ENCODE measurements at regions not wholly inside any gene's neighbourhood (a gene's known extent, or its start where the extent isn't known, plus 50 kb on each side); places are given as distances from the start of the nearest gene placed in this dataset.
A peak's percentile ranks its signal among the peaks of the same experiment; 100 is the strongest.
"Not testable (repeated sequence)": the region's sequence is repeated elsewhere in the genome, so short reads cannot be mapped to it uniquely, and the experiment has no call there.

- DNase-seq, result not testable (repeated sequence)
Observed at GRCh38 chr11:100409267-100409666, 277.8 kb upstream of the ARHGAP42 start.

DNA sequence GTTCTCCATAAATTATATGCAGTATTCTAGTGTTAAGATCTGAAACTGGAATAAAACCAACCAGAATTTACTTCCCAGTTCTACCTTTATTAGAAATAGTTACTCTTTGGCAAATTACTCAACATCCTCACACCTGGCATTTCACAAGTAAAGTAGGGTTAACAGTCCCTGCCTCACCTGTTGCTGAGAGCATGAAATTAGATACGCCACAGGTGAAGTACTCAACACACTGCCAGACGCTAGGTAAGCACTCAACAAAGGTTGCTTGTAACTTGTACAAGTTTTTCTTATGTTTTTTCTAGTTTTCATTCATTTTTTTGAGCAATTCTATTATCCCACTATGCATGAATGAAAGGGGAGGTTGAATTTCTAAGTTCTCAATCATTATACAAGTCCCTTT is 267.6 kb upstream of the ARHGAP42 start:
- no peak for DNase-seq

- peak; percentile 1 for DNase-seq
Observed at GRCh38 chr11:100434821-100435641, 252.1 kb upstream of the ARHGAP42 start.

DNA sequence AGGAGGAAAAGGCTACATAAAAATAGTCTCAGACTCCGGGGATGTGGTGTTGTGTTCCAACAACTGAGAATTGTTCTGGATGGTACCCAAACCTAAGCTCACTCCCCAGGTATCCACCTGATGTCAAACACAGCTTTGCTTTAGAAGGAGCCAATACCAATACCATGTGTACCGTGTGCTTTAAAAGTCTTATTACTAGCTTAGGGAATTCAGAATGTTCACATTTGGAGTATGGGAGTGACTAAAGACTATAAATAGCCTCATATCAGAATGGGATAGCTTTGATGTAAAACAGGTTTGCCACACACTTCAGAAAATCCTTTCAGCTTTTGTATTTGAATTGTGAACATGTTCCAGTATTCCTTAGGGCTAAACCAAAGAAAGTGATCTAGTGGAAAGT is 248.7 kb upstream of the ARHGAP42 start:
- DNase-seq, result no peak

GRCh38 chr11:100441086-100441485 is 246.0 kb upstream of the ARHGAP42 start:
- DNase-seq, result no peak

DNA sequence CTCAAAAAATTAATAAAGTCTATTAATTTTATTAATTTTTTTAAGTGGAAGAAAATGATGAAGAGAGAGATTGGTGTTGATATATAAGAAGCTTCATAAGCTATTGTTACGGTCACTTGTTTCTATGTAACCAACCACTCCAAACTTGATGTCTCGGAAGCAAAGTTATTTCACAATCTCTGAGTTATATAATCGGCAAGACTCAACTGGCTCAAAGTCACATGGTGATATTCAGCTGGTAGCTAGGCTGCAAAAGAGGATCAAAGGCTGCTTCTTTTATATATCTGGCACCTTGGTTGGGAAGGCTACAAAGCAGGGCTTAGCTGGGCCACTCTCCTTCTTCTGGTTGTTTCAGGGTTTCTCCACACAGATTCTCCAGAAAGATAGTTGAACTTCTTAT is 245.1 kb upstream of the ARHGAP42 start:
- no peak for DNase-seq

DNA sequence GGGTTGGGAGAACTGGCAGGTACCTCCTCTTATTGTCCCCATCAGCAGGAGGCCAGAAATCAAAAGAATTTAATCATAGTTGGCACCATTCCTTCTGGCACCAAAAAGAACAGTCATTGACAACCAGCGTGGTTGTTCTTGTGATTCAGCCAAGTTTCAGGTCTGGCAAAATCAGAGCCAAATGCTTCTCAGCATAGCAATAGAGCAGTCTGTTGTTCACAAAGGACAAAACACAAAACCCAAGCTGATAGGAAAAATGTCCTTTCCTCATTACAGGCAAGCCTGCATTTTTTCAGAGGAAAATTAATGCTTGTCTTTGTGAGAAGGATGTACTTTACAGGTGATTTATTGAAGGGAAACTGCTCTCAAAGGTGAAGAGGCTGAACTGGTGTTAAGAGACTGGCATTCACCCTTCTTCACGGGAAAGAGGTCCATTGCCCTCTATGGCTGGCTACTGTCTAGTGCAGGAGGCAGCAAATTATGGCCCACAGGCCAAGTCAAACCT is 241.8 kb upstream of the ARHGAP42 start:
- no peak for DNase-seq

- DNase-seq, result not testable (repeated sequence)
Observed at GRCh38 chr11:100451801-100452460, 235.2 kb upstream of the ARHGAP42 start.

GRCh38 chr11:100459811-100460210 is 227.3 kb upstream of the ARHGAP42 start:
- peak; percentile 36 for DNase-seq

DNA sequence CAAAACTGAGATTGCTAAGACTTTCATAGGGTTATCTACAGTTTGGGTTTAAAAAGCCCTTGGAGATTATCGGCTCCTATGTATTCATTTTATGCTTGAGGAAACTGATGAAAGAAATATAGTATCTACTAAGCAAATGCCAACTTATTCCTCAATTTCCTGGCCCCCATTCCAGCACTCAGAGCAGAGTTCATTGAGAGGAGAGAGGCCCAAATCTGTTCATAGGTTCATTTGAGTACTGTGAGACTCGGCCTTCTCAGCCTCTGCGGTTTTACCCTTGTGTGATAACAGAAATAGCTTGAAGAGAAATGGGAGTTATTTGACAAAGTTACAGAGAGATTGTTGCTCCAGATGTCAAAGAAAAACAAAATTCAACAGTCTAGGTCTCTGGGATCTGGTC is 226.7 kb upstream of the ARHGAP42 start:
- no peak for DNase-seq

GRCh38 chr11:100467821-100468508 is 219.1 kb upstream of the ARHGAP42 start:
- DNase-seq, result peak; percentile 12

- DNase-seq, result no peak
Observed at GRCh38 chr11:100469835-100470234, 217.3 kb upstream of the ARHGAP42 start.

DNA sequence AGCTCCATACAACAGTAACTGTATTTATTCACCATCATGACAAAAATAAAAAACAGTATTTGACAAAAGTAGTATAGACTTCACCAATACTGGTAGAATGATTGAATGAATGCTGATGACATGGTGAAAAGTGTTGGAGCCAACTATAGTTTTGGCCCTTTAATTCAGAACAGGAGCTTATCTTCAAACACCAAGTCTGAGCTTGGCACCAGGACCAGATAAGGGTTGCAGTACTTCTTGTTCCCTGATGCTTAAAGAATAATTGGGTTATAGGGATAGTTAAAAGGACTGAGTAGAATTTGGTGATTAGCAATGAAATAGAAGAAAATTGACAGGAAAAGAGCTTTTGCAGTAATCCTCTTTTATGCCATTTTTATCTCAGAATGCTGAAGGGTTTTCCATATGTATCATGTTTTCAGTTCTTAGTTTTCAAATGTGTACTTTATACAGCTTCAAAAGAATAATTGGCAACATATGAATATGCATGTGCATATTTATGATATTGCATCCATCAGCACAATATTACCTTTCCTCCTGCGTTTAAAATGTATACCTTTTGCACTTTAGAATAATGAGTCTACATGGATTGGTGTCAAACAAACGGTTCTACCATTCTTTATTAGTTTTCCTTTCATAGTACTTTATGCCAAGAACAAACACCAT is 214.2 kb upstream of the ARHGAP42 start:
- no peak for DNase-seq

DNA sequence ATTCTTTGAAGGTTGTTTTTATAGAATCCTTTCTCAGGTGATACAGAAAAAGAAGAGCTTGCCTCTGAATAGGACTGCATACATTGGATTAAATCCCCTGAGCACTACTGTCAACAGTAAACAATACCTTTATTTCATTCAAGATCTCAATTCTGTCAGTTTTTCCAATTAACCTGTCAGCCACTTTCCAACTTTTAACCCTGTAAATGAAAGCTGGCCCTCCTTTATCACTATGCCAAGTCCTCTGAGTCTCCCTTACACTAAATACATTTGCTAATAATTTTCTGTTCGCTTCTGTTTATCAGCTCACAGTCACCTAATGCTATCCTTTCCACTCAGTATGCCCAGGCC is 213.7 kb upstream of the ARHGAP42 start:
- no peak for DNase-seq

DNA sequence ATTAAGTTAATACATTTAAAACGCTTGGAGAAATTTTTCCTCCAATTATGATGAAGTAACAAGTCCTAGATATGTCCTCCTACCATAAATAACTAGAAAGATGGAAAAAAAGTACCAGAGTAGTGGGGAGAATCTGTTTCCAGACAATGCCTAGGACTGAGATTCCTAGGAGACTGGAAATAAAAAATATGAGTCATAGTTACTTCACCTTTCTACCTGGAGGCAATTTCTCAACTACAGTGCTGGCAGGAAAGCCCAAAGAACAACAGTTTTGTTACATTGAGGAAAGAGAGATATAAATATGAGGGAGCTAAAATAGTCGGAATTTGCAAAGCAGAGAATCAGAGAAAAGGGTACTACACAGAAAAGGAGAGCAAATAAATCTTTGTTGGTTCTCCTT is 202.1 kb upstream of the ARHGAP42 start:
- no peak for DNase-seq

DNA sequence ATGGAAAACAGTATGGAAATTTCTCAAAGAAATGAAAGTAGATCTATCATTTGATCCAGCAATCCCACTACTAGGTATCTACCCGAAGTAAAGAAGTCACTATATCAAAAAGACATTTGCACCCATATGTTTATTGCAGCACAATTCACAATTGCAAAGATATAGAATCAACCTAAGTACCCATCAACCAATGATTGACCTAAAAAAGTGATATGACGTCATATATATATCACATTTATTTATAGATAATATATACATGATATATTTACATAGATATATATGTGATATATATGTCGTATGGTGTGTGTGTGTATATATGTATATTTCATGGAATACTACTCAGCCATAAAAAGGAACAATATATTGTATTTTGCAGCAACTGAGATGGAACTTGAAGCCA is 188.3 kb upstream of the ARHGAP42 start:
- DNase-seq, result no peak

DNA sequence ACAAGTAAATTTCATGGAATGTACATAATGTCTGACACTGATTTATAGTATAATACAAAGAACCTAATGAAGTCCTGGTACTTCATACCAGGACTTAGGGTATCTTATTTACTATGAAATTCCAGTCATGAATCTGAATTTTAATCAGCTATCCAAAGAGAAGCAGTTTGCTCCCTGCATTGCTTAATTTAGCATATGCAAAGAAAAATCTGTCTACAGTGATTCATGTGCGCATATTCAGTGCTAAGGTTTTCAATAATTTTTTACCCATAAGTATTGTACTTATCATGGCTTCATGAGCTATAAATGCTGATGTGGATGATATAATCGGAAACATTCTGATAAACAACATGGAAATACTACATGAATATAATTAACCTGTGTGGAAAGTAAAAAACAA is 185.6 kb upstream of the ARHGAP42 start:
- no peak for DNase-seq

GRCh38 chr11:100512475-100512874 is 174.6 kb upstream of the ARHGAP42 start:
- DNase-seq, result no peak

- DNase-seq, result no peak
Observed at GRCh38 chr11:100515087-100515486, 172.0 kb upstream of the ARHGAP42 start.

DNA sequence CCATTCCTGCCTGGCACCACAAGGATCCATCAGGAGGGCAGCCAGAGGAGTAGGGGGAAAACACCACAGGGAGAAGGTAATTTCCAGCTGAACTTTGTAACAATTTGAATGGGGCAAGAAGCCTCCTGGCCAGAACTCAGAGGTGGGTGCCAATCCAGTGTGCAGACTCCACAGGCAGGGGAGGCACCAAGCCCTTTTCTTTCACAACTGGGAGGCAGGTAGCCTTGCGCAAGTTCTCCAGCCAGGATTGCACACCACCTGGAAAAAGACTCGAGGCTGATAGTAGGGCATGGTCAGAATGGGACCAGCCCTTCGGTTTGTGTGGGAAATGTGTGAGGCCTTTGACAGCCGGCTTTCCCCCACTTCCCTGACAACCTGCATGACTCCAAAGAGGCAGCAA is 161.9 kb upstream of the ARHGAP42 start:
- no peak for DNase-seq

GRCh38 chr11:100525635-100526034 is 161.5 kb upstream of the ARHGAP42 start:
- DNase-seq, result peak; percentile 15

- DNase-seq, result no peak
Observed at GRCh38 chr11:100528872-100529416, 158.1 kb upstream of the ARHGAP42 start.

DNA sequence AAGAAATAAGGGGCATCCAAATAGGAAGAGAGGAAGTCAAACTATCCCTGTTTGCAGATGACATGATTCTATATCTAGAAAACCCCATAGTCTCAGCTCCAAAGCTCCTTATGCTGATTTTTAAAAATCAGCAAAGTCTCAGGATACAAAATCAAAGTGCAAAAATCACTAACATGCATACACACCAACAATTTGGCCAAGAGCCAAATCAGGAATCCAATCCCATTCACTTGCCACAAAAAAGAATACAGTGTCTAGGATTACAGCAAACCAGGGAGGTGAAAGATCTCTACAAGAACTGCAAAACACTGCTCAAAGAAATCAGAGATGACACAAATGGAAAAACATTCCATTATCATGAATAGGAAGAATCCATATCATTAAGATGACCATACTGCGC is 155.8 kb upstream of the ARHGAP42 start:
- DNase-seq, result peak; percentile 3

All from NCI-H82 (cell line).